HG03442 (cell line): ENCODE measurements at regions not wholly inside any gene's neighbourhood (a gene's known extent, or its start where the extent isn't known, plus 50 kb on each side); places are given as distances from the start of the nearest gene placed in this dataset.

ENCODE experiments used
- ATAC-seq: cut with Tn5 transposase; IDR thresholded peaks from one replicate; pipeline ENCODE4 v1.9.1; 2021; ENCODE audit warnings: mild to moderate bottlenecking, moderate library complexity; ENCODE audit not compliant: unreplicated experiment

- no peak for ATAC-seq
These were observed 180.0 kb downstream of the MTRR start for GRCh38 chr5:8048920-8049319.

- ATAC-seq = no peak
These were observed 181.7 kb downstream of the MTRR start for GRCh38 chr5:8050616-8051175.

- ATAC-seq = no peak
These were observed 184.3 kb downstream of the MTRR start for GRCh38 chr5:8053270-8053669.

GRCh38 chr5:8057769-8058168 lies 188.8 kb downstream of the MTRR start:
- ATAC-seq = no peak

- no peak for ATAC-seq
These were observed 189.8 kb downstream of the MTRR start for GRCh38 chr5:8058616-8059190.

GRCh38 chr5:8059337-8059736 lies 190.4 kb downstream of the MTRR start:
- ATAC-seq = no peak

- ATAC-seq = no peak
These were observed 191.4 kb downstream of the MTRR start for GRCh38 chr5:8060235-8060952.

- ATAC-seq = no peak
These were observed 192.0 kb downstream of the MTRR start for GRCh38 chr5:8060953-8061429.

- ATAC-seq = no peak
These were observed 193.6 kb downstream of the MTRR start for GRCh38 chr5:8062521-8062920.

GRCh38 chr5:8068078-8068477 lies 199.1 kb downstream of the MTRR start:
- no peak for ATAC-seq

GRCh38 chr5:8070138-8070537 lies 201.2 kb downstream of the MTRR start:
- ATAC-seq = no peak

GRCh38 chr5:8079056-8079455 lies 210.1 kb downstream of the MTRR start:
- ATAC-seq = no peak

GRCh38 chr5:8081179-8081578 lies 212.2 kb downstream of the MTRR start:
- no peak for ATAC-seq

GRCh38 chr5:8093669-8094068 lies 224.7 kb downstream of the MTRR start:
- ATAC-seq = no peak

GRCh38 chr5:8094304-8094703 lies 225.4 kb downstream of the MTRR start:
- no peak for ATAC-seq

- ATAC-seq = no peak
These were observed 228.2 kb downstream of the MTRR start for GRCh38 chr5:8097146-8097545.

- ATAC-seq = no peak
These were observed 229.1 kb downstream of the MTRR start for GRCh38 chr5:8098081-8098480.

- ATAC-seq = no peak
These were observed 233.8 kb downstream of the MTRR start for GRCh38 chr5:8102714-8103113.

- ATAC-seq = no peak
These were observed 245.8 kb downstream of the MTRR start for GRCh38 chr5:8114597-8115266.

- no peak for ATAC-seq
These were observed 254.6 kb downstream of the MTRR start for GRCh38 chr5:8123559-8123958.

- no peak for ATAC-seq
These were observed 265.7 kb downstream of the MTRR start for GRCh38 chr5:8134609-8135008.

GRCh38 chr5:8135742-8136141 lies 266.8 kb downstream of the MTRR start:
- no peak for ATAC-seq
